A549 (cell line): ENCODE measurements at regions not wholly inside any gene's neighbourhood (a gene's known extent, or its start where the extent isn't known, plus 50 kb on each side); places are given as distances from the start of the nearest gene placed in this dataset.

Experiments
- ATAC-seq, 2 experiments: fragments of 200-7000 bp in 1 of 2; fragments of >200 bp in 1 of 2; cut with Nextera tagmentation in 1 of 2; cut with Tn5 transposase in 1 of 2; 3 replicates each; pipeline versions ENCODE4 v1.8.0 to v1.9.1; 2018 to 2020; ENCODE audit warnings: mild to moderate bottlenecking in 1 of 2, moderate library complexity in 1 of 2
- CTCF ChIA-PET: fragments of 300-600 bp; sonication (Branson Sonifier 250); formaldehyde crosslinking; extraction: SDS; loops from one replicate; lab custom pipeline; 2021; ENCODE audit warnings: antibody characterized with exemption, inconsistent platforms; lab: Yijun Ruan, JAX
- POLR2A ChIA-PET: fragments of 350-600 bp; formaldehyde crosslinking; extraction: SDS; loops from one replicate; lab custom pipeline; 2021; ENCODE audit warnings: antibody characterized with exemption, inconsistent platforms; lab: Yijun Ruan, JAX
- DNase-seq, 2 experiments: peaks; one replicate each; pipeline versions ENCODE4 v3.0.0 to v3.0.0-alpha.2; 2011 to 2016; ENCODE audit warnings: low read depth in 1 of 2, low spot score in 1 of 2
- FAIRE-seq: peaks from 2 replicates; lab custom pipeline; 2011; peaks lifted over from hg19 to GRCh38; lab: Jason Lieb, UNC
- H3K27ac ChIP-seq, 2 experiments: fragments of >200 bp; sonication (Bioruptor Twin); formaldehyde crosslinking; 3 replicates each; pipeline ENCODE4 v1.5.1; 2016 to 2017
- H3K4me1 ChIP-seq: fragments of >200 bp; sonication (Bioruptor Twin); formaldehyde crosslinking; 3 replicates; pipeline ENCODE4 v1.6.1; 2016
- H3K4me2 ChIP-seq: fragments of >200 bp; sonication (Bioruptor Twin); formaldehyde crosslinking; 3 replicates; pipeline ENCODE4 v1.6.1; 2016
- H3K4me3 ChIP-seq: fragments of >200 bp; sonication (Bioruptor Twin); formaldehyde crosslinking; 3 replicates; pipeline ENCODE4 v1.5.1; 2016
- H3K9me3 ChIP-seq: fragments of >200 bp; sonication (Bioruptor Twin); formaldehyde crosslinking; 3 replicates; pipeline ENCODE4 v1.6.1; 2016
- BHLHE40 ChIP-seq: IDR thresholded peaks from 2 replicates; pipeline ENCODE4 v1.6.1; 2012; ENCODE audit warnings: low read depth, low read length, inconsistent platforms
- CEBPB ChIP-seq, 2 experiments: fragments of >200 bp in 1 of 2; sonication (Bioruptor Twin) in 1 of 2; formaldehyde crosslinking in 1 of 2; IDR thresholded peaks; 2 replicates each; pipeline ENCODE4 v1.6.1; 2012 to 2016
- CHD2 ChIP-seq: fragments of 150-350 bp; IDR thresholded peaks from 2 replicates; pipeline ENCODE4 v1.6.1; 2014; ENCODE audit warnings: low read length; ENCODE audit not compliant: partially characterized antibody
- CHD4 ChIP-seq: fragments of 200-600 bp; sonication (generic); IDR thresholded peaks from 2 replicates; pipeline ENCODE4 v1.6.1; 2016; ENCODE audit warnings: antibody characterized with exemption, mild to moderate bottlenecking, borderline replicate concordance
- EHF ChIP-seq: fragments of 250-450 bp; sonication (Bioruptor Pico); IDR thresholded peaks from 2 replicates; pipeline ENCODE4 v1.5.0; 2020; ENCODE audit warnings: mild to moderate bottlenecking
- EHMT2 ChIP-seq: fragments of 200-600 bp; sonication (generic); IDR thresholded peaks from 2 replicates; pipeline ENCODE4 v1.6.1; 2016; ENCODE audit warnings: antibody characterized with exemption, low read depth, mild to moderate bottlenecking, moderate library complexity
- ESRRA ChIP-seq: fragments of 150-350 bp; IDR thresholded peaks from 2 replicates; pipeline ENCODE4 v1.6.1; 2014; ENCODE audit warnings: mild to moderate bottlenecking, low read length, borderline replicate concordance
- HDAC2 ChIP-seq: fragments of 200-600 bp; sonication (generic); IDR thresholded peaks from 2 replicates; pipeline ENCODE4 v1.6.1; 2016
- HEYL ChIP-seq: fragments of 250-450 bp; sonication (Bioruptor Pico); IDR thresholded peaks from 2 replicates; pipeline ENCODE4 v1.8.0; 2021; ENCODE audit warnings: mild to moderate bottlenecking, moderate library complexity
- HOXA7 ChIP-seq: fragments of 250-450 bp; sonication (Bioruptor Pico); IDR thresholded peaks from 2 replicates; pipeline ENCODE4 v1.5.0; 2020; ENCODE audit warnings: mild to moderate bottlenecking, moderate library complexity
- JUN ChIP-seq, 2 experiments: fragments of >200 bp; sonication (Bioruptor Twin); formaldehyde crosslinking; IDR thresholded peaks; 2 replicates in 1 of 2; 3 replicates in 1 of 2; pipeline ENCODE4 v1.6.1; 2016 to 2017
- KDM5A ChIP-seq: fragments of 200-600 bp; sonication (generic); IDR thresholded peaks from 2 replicates; pipeline ENCODE4 v1.6.1; 2016; ENCODE audit warnings: antibody characterized with exemption, mild to moderate bottlenecking
- MYC ChIP-seq: IDR thresholded peaks from 2 replicates; pipeline ENCODE4 v1.6.1; 2012; ENCODE audit warnings: mild to moderate bottlenecking, inconsistent platforms, low read length, improper control_type of control experiment, borderline replicate concordance
- NFE2L2 ChIP-seq: fragments of 150-350 bp; conservative IDR thresholded peaks from 2 replicates; pipeline ENCODE4 v1.6.1; 2014; ENCODE audit warnings: low read length
- NPAS2 ChIP-seq: fragments of 250-450 bp; sonication (Bioruptor Pico); IDR thresholded peaks from 2 replicates; pipeline ENCODE4 v1.8.0; 2022; ENCODE audit warnings: mild to moderate bottlenecking, moderate library complexity, borderline replicate concordance
- POLR2A ChIP-seq: IDR thresholded peaks from 2 replicates; pipeline ENCODE4 v1.6.1; 2012; ENCODE audit warnings: mild to moderate bottlenecking, low read length
- RCOR1 ChIP-seq: fragments of 150-350 bp; IDR thresholded peaks from 2 replicates; pipeline ENCODE4 v1.6.1; 2014; ENCODE audit warnings: antibody characterized with exemption, low read length, low read depth
- RNF2 ChIP-seq: fragments of 200-600 bp; sonication (generic); IDR thresholded peaks from 2 replicates; pipeline ENCODE4 v1.6.1; 2016; ENCODE audit warnings: low read depth, mild to moderate bottlenecking, antibody characterized with exemption, moderate library complexity, borderline replicate concordance
- SREBF2 ChIP-seq: fragments of 450-650 bp; IDR thresholded peaks from 2 replicates; pipeline ENCODE4 v1.6.1; 2014; ENCODE audit warnings: mild to moderate bottlenecking, moderate library complexity
- TFCP2L1 ChIP-seq: fragments of 250-450 bp; sonication (Bioruptor Pico); IDR thresholded peaks from 2 replicates; pipeline ENCODE4 v1.5.0; 2021; ENCODE audit warnings: mild to moderate bottlenecking
- TP53 ChIP-seq: fragments of 250-450 bp; sonication (Bioruptor Pico); IDR thresholded peaks from 2 replicates; pipeline ENCODE4 v1.5.0; 2021; ENCODE audit warnings: mild to moderate bottlenecking, moderate library complexity
- ZSCAN20 ChIP-seq: fragments of 250-450 bp; sonication (Bioruptor Pico); IDR thresholded peaks from 2 replicates; pipeline ENCODE4 v1.8.0; 2022; ENCODE audit warnings: mild to moderate bottlenecking, moderate library complexity
- WGBS: methylation state at CpG from one replicate; pipeline ENCODE4 v1.1.6; 2017; ENCODE audit errors: missing lambda C conversion rate; 5-methylcytosine and 5-hydroxymethylcytosine counted together
- TF ChIP-seq, protein P1 (sequence below): IDR thresholded peaks from 2 replicates; pipeline ENCODE4 v1.6.1; 2012
- TF ChIP-seq, protein P2 (sequence below): fragments of >200 bp; sonication (Bioruptor Twin); formaldehyde crosslinking; IDR thresholded peaks from 3 replicates; pipeline ENCODE4 v1.5.1; 2016
- TF ChIP-seq, protein P3 (sequence below): fragments of 450-650 bp; IDR thresholded peaks from 2 replicates; pipeline ENCODE4 v1.6.1; 2014; ENCODE audit warnings: antibody characterized with exemption
- TF ChIP-seq, protein P4 (sequence below): IDR thresholded peaks from 2 replicates; pipeline ENCODE4 v1.6.1; 2012; ENCODE audit warnings: low read depth, borderline replicate concordance
- TF ChIP-seq, protein P5 (sequence below): fragments of 250-450 bp; sonication (Bioruptor Pico); IDR thresholded peaks from 2 replicates; pipeline ENCODE4 v1.5.0; 2020; ENCODE audit warnings: low read depth, mild to moderate bottlenecking, moderate library complexity
- TF ChIP-seq, protein P6 (sequence below): fragments of 150-350 bp; IDR thresholded peaks from 2 replicates; pipeline ENCODE4 v1.6.1; 2014; ENCODE audit warnings: low read depth, mild to moderate bottlenecking, low read length

DNA sequence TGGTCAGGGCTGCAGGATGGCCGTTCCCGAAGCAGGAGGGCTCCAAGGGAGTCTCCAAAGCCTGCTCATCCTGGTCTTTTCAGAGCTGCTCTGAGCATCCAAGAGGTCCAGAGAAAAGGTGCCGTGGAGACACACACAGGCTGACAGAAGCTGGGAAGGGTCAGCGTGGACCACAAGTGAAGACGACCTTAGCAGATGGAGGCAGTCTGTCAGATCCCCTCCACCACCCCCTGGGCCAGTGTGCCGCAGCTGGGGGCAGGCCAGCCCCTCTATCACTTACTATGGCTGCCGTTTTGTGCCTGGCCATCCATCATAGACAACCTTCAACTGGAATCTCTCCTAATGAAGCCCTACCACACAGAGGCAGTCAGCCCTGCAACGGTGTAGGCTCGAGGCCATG, 335.1 kb upstream of the RGMA start:
- Histone ChIP-seq H3K4me2 (no peak overlapping the region), H3K4me3 (no peak overlapping the region), H3K9me3 (no peaks in the 10 kb centered on the region), H3K4me1 (no peaks in the 10 kb centered on the region), H3K27ac (no peak overlapping the region)
- ChIA-PET POLR2A (no interaction called here), CTCF (interaction anchor here (0.9 to 1.9 kb wide), 2 partner anchors 10 to 33 kb away, joined by 3 to 6 read pairs; no protein-coding TSS in a partner anchor)
- 7% methylated on average over 9 of the region's 9 CpGs for WGBS
- FAIRE-seq (no peak), DNase-seq (no peak), ATAC-seq (no peak)
- no peak for TF ChIP-seq ZSCAN20 (CRISPR knock-in tag)
- no peak for TF ChIP-seq HEYL (CRISPR knock-in tag)
- TF ChIP-seq EHMT2: no peak
- no peak for TF ChIP-seq ESRRA
- TF ChIP-seq, protein P1, sequence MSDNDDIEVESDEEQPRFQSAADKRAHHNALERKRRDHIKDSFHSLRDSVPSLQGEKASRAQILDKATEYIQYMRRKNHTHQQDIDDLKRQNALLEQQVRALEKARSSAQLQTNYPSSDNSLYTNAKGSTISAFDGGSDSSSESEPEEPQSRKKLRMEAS: no peak
- no peak for TF ChIP-seq POLR2A
- TF ChIP-seq EHF (CRISPR knock-in tag): no peak
- TF ChIP-seq, protein P2, sequence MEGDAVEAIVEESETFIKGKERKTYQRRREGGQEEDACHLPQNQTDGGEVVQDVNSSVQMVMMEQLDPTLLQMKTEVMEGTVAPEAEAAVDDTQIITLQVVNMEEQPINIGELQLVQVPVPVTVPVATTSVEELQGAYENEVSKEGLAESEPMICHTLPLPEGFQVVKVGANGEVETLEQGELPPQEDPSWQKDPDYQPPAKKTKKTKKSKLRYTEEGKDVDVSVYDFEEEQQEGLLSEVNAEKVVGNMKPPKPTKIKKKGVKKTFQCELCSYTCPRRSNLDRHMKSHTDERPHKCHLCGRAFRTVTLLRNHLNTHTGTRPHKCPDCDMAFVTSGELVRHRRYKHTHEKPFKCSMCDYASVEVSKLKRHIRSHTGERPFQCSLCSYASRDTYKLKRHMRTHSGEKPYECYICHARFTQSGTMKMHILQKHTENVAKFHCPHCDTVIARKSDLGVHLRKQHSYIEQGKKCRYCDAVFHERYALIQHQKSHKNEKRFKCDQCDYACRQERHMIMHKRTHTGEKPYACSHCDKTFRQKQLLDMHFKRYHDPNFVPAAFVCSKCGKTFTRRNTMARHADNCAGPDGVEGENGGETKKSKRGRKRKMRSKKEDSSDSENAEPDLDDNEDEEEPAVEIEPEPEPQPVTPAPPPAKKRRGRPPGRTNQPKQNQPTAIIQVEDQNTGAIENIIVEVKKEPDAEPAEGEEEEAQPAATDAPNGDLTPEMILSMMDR: no peak
- no peak for TF ChIP-seq SREBF2
- TF ChIP-seq, protein P3, sequence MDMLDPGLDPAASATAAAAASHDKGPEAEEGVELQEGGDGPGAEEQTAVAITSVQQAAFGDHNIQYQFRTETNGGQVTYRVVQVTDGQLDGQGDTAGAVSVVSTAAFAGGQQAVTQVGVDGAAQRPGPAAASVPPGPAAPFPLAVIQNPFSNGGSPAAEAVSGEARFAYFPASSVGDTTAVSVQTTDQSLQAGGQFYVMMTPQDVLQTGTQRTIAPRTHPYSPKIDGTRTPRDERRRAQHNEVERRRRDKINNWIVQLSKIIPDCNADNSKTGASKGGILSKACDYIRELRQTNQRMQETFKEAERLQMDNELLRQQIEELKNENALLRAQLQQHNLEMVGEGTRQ: no peak
- TF ChIP-seq MYC: no peak
- no peak for TF ChIP-seq RCOR1
- TF ChIP-seq TP53: no peak
- no peak for TF ChIP-seq NFE2L2
- no peak for TF ChIP-seq CHD4
- no peak for TF ChIP-seq TFCP2L1 (CRISPR knock-in tag)
- no peak for TF ChIP-seq NPAS2
- TF ChIP-seq HOXA7: no peak

DNA sequence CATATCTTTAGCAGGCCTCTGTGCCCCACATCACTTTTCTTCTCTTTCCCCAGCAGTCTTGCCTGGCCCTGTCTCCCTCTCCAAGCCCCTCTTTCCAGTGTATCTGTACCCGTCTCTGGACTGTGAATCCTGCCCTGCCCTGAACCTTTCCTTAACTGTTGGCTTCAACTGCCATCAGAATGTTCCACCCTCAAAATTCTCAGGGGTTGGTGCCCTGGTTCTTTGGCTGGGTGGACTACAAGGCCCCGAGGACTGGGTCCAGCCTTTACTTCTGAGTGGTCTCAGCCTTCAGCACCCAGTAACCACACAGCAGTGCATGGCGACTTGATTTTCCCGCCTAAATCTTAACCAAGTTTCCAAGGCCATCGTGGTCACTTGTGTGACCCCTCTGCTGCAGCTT, 333.5 kb upstream of the RGMA start:
- FAIRE-seq: no peak
- H3K9me3 ChIP-seq: no peaks in the 10 kb centered on the region
- WGBS: 2% methylated on average over 5 of the region's 5 CpGs
- POLR2A ChIA-PET: no interaction called here
- no peak overlapping the region for H3K4me3 ChIP-seq
- no peak for ATAC-seq
- CTCF ChIA-PET: interaction anchor here (1.9 kb wide), 1 partner anchor 8 kb away, joined by 6 read pairs; no protein-coding TSS in a partner anchor
- H3K4me2 ChIP-seq: no peak overlapping the region
- DNase-seq: no peak
- no peak overlapping the region for H3K27ac ChIP-seq
- no peaks in the 10 kb centered on the region for H3K4me1 ChIP-seq
- TF ChIP-seq SREBF2 (no peak), CHD4 (no peak), KDM5A (no peak), ESRRA (no peak), CEBPB (IDR thresholded peaks at IDR 0.05) (no peak), HEYL (CRISPR knock-in tag) (no peak), POLR2A (no peak), CHD2 (no peak), TFCP2L1 (CRISPR knock-in tag) (no peak), JUN (IDR thresholded peaks at IDR 0.05) (no peak), HDAC2 (no peak), ZSCAN20 (CRISPR knock-in tag) (no peak), RNF2 (no peak), BHLHE40 (no peak), EHF (CRISPR knock-in tag) (no peak)
- TF ChIP-seq, protein P4, sequence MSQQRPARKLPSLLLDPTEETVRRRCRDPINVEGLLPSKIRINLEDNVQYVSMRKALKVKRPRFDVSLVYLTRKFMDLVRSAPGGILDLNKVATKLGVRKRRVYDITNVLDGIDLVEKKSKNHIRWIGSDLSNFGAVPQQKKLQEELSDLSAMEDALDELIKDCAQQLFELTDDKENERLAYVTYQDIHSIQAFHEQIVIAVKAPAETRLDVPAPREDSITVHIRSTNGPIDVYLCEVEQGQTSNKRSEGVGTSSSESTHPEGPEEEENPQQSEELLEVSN: no peak
- TF ChIP-seq, protein P5, sequence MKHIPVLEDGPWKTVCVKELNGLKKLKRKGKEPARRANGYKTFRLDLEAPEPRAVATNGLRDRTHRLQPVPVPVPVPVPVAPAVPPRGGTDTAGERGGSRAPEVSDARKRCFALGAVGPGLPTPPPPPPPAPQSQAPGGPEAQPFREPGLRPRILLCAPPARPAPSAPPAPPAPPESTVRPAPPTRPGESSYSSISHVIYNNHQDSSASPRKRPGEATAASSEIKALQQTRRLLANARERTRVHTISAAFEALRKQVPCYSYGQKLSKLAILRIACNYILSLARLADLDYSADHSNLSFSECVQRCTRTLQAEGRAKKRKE (CRISPR knock-in tag): no peak
- TF ChIP-seq, protein P3: no peak
- TF ChIP-seq, protein P2: no peak
- TF ChIP-seq, protein P6, sequence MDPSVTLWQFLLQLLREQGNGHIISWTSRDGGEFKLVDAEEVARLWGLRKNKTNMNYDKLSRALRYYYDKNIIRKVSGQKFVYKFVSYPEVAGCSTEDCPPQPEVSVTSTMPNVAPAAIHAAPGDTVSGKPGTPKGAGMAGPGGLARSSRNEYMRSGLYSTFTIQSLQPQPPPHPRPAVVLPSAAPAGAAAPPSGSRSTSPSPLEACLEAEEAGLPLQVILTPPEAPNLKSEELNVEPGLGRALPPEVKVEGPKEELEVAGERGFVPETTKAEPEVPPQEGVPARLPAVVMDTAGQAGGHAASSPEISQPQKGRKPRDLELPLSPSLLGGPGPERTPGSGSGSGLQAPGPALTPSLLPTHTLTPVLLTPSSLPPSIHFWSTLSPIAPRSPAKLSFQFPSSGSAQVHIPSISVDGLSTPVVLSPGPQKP: no peak
